Ecto neural progenitor cell (in vitro differentiated cells): ENCODE measurements at regions not wholly inside any gene's neighbourhood (a gene's known extent, or its start where the extent isn't known, plus 50 kb on each side); places are given as distances from the start of the nearest gene placed in this dataset.

ENCODE experiments used
- DNase-seq: peaks from one replicate; pipeline ENCODE4 v3.0.0-alpha.2; 2018; ENCODE audit warnings: low spot score

- no peak for DNase-seq
These were observed 174.2 kb upstream of the PDGFD start for GRCh38 chr11:104338186-104338585.

DNA sequence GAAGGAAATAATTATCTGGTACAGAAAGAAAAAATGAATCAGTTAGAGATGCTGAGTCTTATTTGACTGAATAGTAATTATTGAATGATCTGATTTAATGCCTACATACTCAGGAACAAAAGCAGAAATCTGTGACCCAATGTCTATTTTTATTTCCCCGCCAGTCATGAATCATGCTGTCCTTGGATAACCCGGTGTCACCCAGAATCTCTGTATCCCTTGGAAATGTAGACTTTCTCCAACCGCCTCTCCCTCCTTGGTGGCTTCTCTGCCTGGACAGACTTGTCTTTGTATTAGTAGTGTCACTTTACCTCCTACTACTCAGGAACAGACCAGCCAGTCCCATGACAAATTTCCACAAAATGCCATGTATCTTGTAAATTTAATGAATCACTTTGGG is 173.3 kb upstream of the PDGFD start:
- no peak for DNase-seq

GRCh38 chr11:104333977-104334376 is 170.0 kb upstream of the PDGFD start:
- no peak for DNase-seq

- DNase-seq, result peak; percentile 56
These were observed 168.2 kb upstream of the PDGFD start for GRCh38 chr11:104332110-104332509.

- no peak for DNase-seq
These were observed 165.2 kb upstream of the PDGFD start for GRCh38 chr11:104329078-104329665.

DNA sequence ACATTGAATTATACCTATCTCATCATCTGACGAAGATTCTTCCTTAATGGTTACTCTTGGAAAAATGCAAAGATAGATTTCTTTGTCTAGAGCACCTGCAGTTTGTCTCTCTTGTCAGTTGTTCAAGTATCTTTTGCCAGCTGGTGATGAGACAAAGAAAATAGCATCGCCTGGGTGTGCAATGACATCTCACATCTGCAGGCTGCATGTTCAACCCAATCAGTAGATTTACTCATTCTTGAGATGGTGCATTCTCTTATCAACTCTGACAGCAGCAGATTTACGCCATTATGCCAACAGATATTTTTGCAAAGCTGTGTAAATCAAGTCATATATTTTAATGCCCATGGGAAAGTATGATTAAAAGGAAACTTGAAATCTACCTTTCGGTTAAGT is 164.6 kb upstream of the PDGFD start:
- DNase-seq, result no peak

GRCh38 chr11:104327861-104328511 is 164.0 kb upstream of the PDGFD start:
- no peak for DNase-seq

DNA sequence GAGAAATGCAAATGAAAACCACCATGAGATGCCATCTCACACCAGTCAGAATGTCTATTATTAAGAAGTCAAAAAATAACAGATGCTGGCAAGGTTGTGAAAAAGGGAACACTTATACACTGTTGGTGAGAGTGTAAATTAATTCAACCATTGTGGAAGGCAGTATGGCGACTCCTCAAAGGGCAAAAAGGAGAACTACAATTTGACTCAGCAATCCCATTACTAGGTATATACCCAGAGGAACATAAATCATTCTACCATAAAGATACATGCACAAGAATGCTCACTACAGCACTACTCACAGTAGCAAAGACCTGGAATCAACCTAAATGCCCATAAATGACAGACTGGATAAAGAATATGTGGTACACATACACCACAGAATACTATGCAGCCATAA is 161.1 kb upstream of the PDGFD start:
- DNase-seq, result no peak

DNA sequence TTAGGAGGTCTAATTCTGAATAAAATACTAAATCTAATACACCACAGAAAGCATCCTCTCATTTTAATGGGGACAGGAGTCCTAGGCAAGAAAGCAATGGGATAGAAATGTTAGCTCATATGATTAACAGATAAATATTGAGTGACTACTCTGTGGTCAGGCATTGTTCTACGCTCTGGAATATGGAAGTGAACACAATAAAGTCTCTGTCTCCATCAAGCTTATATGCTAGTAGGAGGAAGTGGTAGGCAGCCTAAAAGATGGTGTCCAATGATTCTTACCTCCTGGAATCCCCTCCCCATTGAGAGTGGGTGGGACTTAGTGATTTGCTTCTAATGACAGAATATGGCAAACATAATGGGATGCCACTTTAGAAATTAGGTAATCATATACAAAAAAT is 160.3 kb upstream of the PDGFD start:
- no peak for DNase-seq

DNA sequence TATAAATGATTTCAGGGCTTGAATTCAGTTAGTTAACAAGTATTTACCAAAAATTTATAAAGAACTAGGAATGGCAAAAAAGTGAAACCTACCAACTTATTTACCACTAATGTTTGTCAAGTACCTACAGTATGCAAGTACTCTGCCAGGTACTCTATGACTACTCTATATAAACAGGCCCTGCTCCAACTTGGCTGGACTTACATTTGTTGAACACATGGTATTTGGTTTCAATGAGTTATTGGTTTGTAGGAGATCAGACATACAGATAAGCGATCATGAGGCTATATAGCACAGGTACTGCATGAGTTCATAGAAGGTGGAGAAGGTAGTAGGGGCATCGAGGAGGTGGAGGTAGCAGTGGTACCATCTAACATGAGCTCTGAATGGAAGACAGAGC is 159.9 kb upstream of the PDGFD start:
- no peak for DNase-seq

DNA sequence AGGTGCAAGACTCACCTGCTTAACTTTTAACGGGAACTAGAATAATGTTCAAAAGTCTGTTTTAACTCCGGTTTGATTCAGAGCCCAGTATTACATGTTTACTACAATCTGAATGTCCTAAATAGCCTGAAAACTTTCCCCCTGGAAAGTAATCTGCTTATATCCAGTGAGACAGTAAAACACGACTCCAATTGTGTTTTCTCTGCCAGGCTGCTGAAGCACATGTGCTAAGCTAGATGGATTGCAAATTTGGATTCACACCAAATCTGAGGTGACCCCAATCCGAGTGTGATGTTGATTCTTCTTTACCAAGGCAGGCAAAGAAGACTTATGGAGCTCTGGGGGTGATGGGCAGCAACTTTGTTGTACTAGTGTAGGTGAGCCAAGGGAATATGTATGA is 158.7 kb upstream of the PDGFD start:
- no peak for DNase-seq

DNA sequence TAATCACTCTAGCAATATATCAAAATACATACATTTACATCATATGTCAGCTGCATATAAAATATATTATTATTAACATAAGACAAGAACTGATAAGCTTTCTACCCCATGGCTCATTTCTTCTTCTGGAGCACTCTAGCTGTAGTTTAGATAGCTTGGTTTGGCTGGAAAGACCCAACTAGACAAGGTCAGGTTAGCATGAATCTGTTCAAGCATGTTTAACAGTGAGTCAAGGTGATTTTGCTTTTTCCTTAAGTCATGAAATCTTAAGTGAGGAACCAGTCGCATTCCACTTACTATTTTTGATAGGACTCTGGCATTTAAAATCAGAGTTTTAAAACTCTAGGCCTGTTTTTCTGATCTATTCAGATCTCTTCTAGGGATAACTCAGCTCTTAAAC is 157.0 kb upstream of the PDGFD start:
- no peak for DNase-seq

GRCh38 chr11:104320097-104320496 is 156.2 kb upstream of the PDGFD start:
- DNase-seq, result no peak

- DNase-seq, result no peak
These were observed 155.4 kb upstream of the PDGFD start for GRCh38 chr11:104319396-104319795.

DNA sequence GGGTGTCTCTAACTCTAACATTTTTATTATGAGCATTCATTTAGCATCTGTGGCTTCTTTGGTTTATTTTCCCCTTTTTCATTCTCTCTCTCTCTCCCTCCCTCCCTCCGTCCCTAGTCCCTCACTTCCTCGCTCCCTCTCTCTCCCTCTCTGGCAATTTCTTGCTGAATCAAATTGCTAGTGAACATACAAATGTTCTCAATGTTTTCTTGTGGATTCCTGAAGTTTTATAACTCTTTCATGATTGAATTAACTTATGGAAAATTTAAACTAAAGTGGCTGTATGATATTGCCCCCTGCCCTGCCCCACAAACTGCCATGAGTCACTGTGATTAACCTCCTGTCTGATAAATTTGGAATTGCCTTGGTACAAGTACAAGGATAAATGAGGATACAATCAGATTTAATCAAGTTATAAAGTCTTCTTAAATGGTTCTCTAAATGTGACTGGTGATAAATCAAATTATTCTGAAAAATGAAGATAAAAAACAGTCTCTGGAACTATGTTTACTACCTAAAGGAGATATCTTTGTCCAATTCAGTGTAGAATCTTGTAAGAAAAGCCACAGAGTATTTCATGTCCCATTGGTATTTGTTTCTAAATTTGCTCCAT is 143.0 kb upstream of the PDGFD start:
- no peak for DNase-seq

DNA sequence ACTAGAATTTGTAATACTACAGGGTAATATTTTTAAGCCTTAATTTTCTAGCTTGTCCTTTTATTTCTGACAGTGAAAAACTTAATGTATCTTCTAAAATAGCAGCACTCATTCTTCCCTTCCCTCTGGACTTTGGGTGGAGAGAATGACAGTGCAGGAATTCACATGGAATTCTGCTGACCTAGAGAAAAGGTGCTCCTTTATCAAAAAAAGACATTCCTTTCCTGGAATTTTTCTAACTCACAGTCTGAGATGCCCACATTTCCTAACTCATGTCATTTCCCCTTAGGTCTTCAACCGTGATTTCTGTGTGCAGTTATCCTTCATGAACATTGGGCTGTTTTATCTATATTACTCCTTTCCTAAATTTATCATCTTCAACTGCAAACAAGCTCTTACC is 137.8 kb upstream of the PDGFD start:
- DNase-seq, result no peak

- DNase-seq, result no peak
These were observed 127.7 kb upstream of the PDGFD start for GRCh38 chr11:104291646-104292045.

DNA sequence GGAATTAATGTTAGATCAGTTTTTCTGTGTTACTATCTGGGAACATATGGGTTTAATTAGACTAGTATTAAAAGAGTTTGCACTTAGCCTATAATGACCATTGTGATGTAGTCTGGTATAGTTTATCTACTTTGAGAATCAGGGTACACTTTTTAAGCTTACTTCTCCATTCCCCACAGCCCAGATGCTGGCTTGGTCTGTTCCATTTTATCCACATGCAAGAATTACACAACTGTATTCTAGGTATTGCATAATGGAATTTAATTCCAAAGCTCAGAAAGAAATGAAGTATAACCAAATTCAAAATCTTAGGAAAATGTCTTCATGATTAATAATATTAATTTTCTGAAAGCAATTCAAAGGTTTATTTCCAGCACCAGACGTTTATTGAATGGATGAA is 122.2 kb upstream of the PDGFD start:
- DNase-seq, result no peak

DNA sequence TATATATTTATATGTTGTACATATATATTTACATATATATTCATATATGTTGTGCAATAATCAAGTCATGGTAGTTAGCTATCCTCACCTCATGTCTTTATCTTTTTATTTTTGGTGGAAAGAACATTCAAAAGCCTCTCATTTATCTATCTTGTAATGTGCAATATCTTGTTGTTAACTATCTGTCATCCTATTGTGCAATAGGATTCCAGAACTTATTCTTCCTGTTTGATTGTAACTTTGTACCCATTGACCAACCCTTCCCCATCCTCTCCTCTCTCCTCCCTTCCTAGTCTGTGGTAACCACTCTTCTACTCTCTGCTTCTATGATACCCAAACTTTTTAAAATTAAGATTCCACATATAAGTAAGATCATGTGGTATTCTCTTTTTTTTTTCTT is 115.6 kb upstream of the PDGFD start:
- DNase-seq, result no peak

DNA sequence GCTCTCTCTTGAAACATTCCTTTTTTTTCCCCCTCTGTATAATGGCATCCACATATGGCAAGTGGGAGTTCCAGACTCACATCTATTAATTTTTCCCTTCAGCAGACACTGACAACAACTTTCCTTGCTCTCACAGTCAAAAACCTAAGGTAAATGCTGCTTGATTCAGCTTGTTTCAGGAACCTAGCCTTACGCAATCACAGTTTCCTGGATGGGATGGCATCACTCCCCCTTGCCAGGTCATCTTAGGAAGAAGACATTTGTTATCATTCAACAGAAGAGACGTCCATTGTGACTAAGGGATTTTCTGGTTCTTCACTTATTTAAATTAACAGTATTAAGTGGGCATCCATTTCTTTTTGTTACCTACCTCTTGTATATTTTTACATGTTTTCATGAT is 112.0 kb upstream of the PDGFD start:
- DNase-seq, result no peak

DNA sequence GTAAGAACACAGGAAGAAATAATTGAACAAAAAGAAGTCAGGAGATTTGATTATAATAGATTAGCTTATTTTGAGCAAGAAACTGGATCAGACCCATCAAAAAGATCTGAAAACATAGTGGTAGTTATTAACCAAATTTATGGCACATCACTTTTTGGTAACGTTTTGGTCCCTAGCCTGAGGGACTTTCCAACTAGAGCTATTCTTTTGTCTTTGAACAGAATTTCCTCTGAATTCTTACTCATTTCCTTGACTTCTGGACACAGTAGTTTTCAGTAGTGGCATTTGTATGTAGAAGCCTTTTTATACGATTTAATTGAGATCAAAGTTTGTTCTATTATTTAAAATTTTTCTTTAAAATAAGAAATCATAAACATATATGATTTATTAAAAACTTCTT is 96.5 kb upstream of the PDGFD start:
- no peak for DNase-seq

- no peak for DNase-seq
These were observed 95.2 kb upstream of the PDGFD start for GRCh38 chr11:104259121-104259610.

DNA sequence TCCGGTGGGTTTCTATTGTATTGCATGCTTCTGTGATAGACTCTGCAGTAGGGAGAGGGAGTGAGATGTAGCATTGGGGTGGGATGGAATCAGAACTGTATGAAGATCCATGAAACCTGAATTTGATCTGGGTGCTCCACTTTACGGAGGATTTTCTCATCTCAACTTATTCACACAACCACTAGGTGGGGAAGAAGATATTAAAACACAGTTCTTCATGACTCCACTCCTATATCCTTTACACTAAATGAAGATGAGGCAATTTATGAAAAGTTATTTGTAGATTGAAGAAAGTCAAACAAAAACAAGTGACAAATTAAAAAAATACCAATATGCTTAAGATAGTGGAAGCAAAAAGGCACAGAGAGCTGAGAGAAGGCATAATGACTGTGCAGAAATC is 92.6 kb upstream of the PDGFD start:
- no peak for DNase-seq

- peak; percentile 81 for DNase-seq
These were observed 90.4 kb upstream of the PDGFD start for GRCh38 chr11:104254347-104254746.
